Tibial nerve (tissue), 3 donors: ENCODE measurements at regions not wholly inside any gene's neighbourhood (a gene's known extent, or its start where the extent isn't known, plus 50 kb on each side); places are given as distances from the start of the nearest gene placed in this dataset.

Experiments used
- POLR2A ChIP-seq, 2 donors: fragments of 450-650 bp; IDR thresholded peaks; one replicate each; pipeline ENCODE4 v1.6.1; 2017; ENCODE audit warnings: antibody characterized with exemption in 2 of 2, mild to moderate bottlenecking in 2 of 2, moderate library complexity in 2 of 2
- TF ChIP-seq, protein P1 (sequence below), 5 experiments: fragments of 200-600 bp in 3 of 5; fragments of 450-650 bp in 2 of 5; sonication (generic) in 3 of 5; IDR thresholded peaks; one replicate each; pipeline ENCODE4 v1.5.1; 2016 to 2019; ENCODE audit warnings: antibody characterized with exemption in 5 of 5, mild to moderate bottlenecking in 3 of 5, moderate library complexity in 2 of 5

DNA sequence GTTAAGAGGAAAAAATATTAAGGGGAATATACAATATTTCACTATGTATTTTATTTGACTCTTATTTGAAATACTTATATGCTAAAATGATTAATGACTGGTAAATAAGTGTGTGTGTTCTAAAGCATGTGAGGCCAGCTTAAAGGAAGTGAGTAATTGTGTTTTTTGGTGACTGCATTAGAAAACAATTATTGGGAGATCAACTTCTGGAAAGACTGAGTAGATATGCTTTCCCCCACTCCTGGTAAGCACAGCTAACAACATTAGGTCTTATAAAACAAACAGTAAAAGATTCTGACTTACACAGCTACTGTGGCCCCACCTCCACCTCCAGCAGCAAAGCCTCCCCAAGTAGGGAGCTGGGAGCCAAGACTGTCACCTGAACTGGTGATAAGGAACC is 403.0 kb downstream of the SRGAP2C start:
- TF ChIP-seq, protein P1, sequence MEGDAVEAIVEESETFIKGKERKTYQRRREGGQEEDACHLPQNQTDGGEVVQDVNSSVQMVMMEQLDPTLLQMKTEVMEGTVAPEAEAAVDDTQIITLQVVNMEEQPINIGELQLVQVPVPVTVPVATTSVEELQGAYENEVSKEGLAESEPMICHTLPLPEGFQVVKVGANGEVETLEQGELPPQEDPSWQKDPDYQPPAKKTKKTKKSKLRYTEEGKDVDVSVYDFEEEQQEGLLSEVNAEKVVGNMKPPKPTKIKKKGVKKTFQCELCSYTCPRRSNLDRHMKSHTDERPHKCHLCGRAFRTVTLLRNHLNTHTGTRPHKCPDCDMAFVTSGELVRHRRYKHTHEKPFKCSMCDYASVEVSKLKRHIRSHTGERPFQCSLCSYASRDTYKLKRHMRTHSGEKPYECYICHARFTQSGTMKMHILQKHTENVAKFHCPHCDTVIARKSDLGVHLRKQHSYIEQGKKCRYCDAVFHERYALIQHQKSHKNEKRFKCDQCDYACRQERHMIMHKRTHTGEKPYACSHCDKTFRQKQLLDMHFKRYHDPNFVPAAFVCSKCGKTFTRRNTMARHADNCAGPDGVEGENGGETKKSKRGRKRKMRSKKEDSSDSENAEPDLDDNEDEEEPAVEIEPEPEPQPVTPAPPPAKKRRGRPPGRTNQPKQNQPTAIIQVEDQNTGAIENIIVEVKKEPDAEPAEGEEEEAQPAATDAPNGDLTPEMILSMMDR (IDR thresholded peaks at IDR 0.05) = no peak
- no peak for TF ChIP-seq POLR2A (IDR thresholded peaks at IDR 0.05)
